AG04450 (cell line): ENCODE measurements at regions not wholly inside any gene's neighbourhood (a gene's known extent, or its start where the extent isn't known, plus 50 kb on each side); places are given as distances from the start of the nearest gene placed in this dataset.

Source experiments
- CTCF ChIA-PET: fragments of 300-600, 350-600 bp; formaldehyde crosslinking; extraction: SDS; loops from one replicate; lab custom pipeline; 2022; ENCODE audit warnings: antibody characterized with exemption, inconsistent platforms; lab: Charles Lee
- POLR2A ChIA-PET: fragments of 350-600 bp; formaldehyde crosslinking; extraction: SDS; loops from one replicate; lab custom pipeline; 2021; ENCODE audit warnings: antibody characterized with exemption, inconsistent platforms; lab: Yijun Ruan, JAX
- DNase-seq: peaks from one replicate; pipeline ENCODE4 v3.0.0-alpha.2; 2011; ENCODE audit warnings: low read depth, low spot score
- H3K27ac ChIP-seq: one replicate; pipeline ENCODE4 v1.5.1; 2012; ENCODE audit warnings: low read depth, low read length, control low read depth
- H3K27me3 ChIP-seq: one replicate; pipeline ENCODE4 v1.6.0; 2012; ENCODE audit warnings: low read length; ENCODE audit not compliant: control insufficient read depth, insufficient read depth
- H3K4me3 ChIP-seq: 2 replicates; pipeline ENCODE4 v1.5.1; 2011; ENCODE audit warnings: mild to moderate bottlenecking, low read depth, low read length, control low read depth
- H3K9me3 ChIP-seq: 2 replicates; pipeline ENCODE4 v1.5.1; 2012; ENCODE audit warnings: low read length; ENCODE audit not compliant: control insufficient read depth, insufficient read depth
- CTCF ChIP-seq: IDR thresholded peaks from 2 replicates; pipeline ENCODE4 v1.5.1; 2011; ENCODE audit warnings: low read depth, low read length, control low read depth, inconsistent platforms

- ChIA-PET CTCF (no interaction called here), POLR2A (no interaction called here)
- Histone ChIP-seq H3K4me3 (no peak overlapping the region), H3K9me3 (no peaks in the 10 kb centered on the region), H3K27ac (no peak overlapping the region), H3K27me3 (no peaks in the 10 kb centered on the region)
- peak; percentile 47 for DNase-seq
- no peak for TF ChIP-seq CTCF
Measured at GRCh38 chrX:28189011-28189410, 207.8 kb upstream of the DCAF8L1 start.

GRCh38 chrX:28188526-28188925 lies 207.3 kb upstream of the DCAF8L1 start:
- no peak for TF ChIP-seq CTCF
- ChIA-PET POLR2A (no interaction called here), CTCF (no interaction called here)
- Histone ChIP-seq H3K27ac (no peak overlapping the region), H3K27me3 (no peaks in the 10 kb centered on the region), H3K9me3 (no peaks in the 10 kb centered on the region), H3K4me3 (no peak overlapping the region)
- no peak for DNase-seq

GRCh38 chrX:28180096-28180495 lies 198.8 kb upstream of the DCAF8L1 start:
- H3K9me3 ChIP-seq: no peaks in the 10 kb centered on the region
- no peak for TF ChIP-seq CTCF
- no peak overlapping the region for H3K4me3 ChIP-seq
- no peaks in the 10 kb centered on the region for H3K27me3 ChIP-seq
- no peak overlapping the region for H3K27ac ChIP-seq
- CTCF ChIA-PET: no interaction called here
- POLR2A ChIA-PET: no interaction called here
- no peak for DNase-seq

GRCh38 chrX:28178206-28178605 lies 197.0 kb upstream of the DCAF8L1 start:
- ChIA-PET CTCF (no interaction called here), POLR2A (no interaction called here)
- Histone ChIP-seq H3K27ac (no peak overlapping the region), H3K4me3 (no peak overlapping the region), H3K9me3 (no peaks in the 10 kb centered on the region), H3K27me3 (no peaks in the 10 kb centered on the region)
- no peak for DNase-seq
- TF ChIP-seq CTCF: no peak

- Histone ChIP-seq H3K9me3 (no peaks in the 10 kb centered on the region), H3K27me3 (no peaks in the 10 kb centered on the region), H3K4me3 (no peak overlapping the region), H3K27ac (no peak overlapping the region)
- CTCF ChIA-PET: interaction anchor here (0.6 to 0.7 kb wide), 2 partner anchors 402 to 1352 kb away, joined by 4 to 5 read pairs; no protein-coding TSS in a partner anchor
- TF ChIP-seq CTCF: 0 out of 2 replicates have a peak, but pooled peaks have one; percentile 11
- DNase-seq: no peak
- POLR2A ChIA-PET: no interaction called here
Measured at GRCh38 chrX:28177202-28177601, 196.0 kb upstream of the DCAF8L1 start.
